ENCODE measurements at regions not wholly inside any gene's neighbourhood (a gene's known extent, or its start where the extent isn't known, plus 50 kb on each side); places are given as distances from the start of the nearest gene placed in this dataset.
A peak's percentile ranks its signal among the peaks of the same experiment; 100 is the strongest.

GRCh38 chr1:65049941-65050713 lies 83.8 kb upstream of the JAK1 start:
- FAIRE-seq (no peak), DNase-seq (ENCODE audit: insufficient read length, low spot score) (no peak)
- TF ChIP-seq CTCF (IDR thresholded peaks at IDR 0.05; ENCODE audit: insufficient read depth, missing control alignments), result no peak

- no peak for TF ChIP-seq CTCF (IDR thresholded peaks at IDR 0.05; ENCODE audit: insufficient read depth, missing control alignments)
- DNase-seq (ENCODE audit: insufficient read length, low spot score), result no peak
- no peak for FAIRE-seq
Observed at GRCh38 chr1:65050735-65051134, 84.4 kb upstream of the JAK1 start.

DNA sequence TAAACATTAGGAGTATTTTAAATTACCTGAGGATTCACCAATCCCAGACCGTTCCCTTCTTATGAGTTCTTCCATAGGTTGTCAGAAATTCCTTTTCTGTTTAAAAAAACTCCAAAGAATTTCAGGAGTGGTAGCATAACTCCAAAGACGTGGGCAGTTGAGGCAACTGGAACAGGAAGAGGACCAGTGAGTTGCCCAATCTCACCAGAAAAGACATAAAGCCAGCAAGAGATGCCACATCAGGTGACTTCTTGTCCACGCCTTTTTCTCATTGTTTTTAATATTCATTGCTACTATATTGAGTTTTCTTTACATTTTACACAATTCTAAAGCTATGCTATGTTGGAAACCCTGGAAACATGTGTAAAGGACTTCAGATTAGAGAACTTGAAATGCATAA lies 88.1 kb upstream of the JAK1 start:
- TF ChIP-seq CTCF (IDR thresholded peaks at IDR 0.05; ENCODE audit: insufficient read depth, missing control alignments), result no peak
- FAIRE-seq (no peak), DNase-seq (ENCODE audit: insufficient read length, low spot score) (no peak)

DNA sequence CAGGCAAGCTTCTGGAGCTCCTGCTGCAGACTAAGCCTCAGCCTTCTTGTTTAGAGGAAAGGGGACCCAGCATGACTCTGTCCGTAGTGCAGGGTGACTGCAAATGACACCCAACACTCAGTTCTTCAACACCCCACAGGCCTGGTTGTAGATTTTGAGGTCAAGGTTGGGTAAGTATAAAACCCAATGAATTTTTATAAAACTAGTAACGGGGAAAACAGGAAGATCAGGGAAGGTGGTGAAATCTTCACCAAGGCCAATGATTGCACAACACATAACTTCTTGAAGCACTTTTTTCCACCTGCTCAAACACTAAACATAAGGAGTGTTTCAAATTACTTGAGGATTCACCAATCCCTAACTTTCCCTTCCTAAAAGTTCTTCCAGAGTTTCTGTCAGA lies 89.4 kb upstream of the JAK1 start:
- TF ChIP-seq CTCF (IDR thresholded peaks at IDR 0.05; ENCODE audit: insufficient read depth, missing control alignments), result no peak
- DNase-seq (ENCODE audit: insufficient read length, low spot score), result no peak
- no peak for FAIRE-seq

- no peak for TF ChIP-seq CTCF (IDR thresholded peaks at IDR 0.05; ENCODE audit: insufficient read depth, missing control alignments)
- FAIRE-seq, result no peak
- no peak for DNase-seq (ENCODE audit: insufficient read length, low spot score)
Observed at GRCh38 chr1:65056234-65056633, 89.9 kb upstream of the JAK1 start.

DNA sequence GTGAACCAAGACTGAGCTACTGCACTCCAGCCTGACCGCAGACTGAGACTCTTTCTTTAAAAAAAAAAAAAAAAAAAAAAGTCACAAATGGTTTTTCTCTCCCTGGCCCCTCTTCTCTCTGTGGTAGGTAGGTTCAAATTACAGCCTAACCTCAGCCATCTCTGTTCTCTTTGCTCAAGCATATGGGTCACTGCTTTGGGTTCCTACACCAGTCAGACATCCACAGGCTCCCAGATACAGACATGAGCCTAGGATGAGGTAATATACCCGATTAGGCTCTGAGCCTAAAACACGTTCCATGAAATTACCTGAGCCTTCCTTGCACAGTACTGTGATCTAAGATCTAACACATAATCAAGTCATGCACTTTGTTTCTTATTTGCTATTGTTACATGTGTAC lies 90.5 kb upstream of the JAK1 start:
- FAIRE-seq (no peak), DNase-seq (ENCODE audit: insufficient read length, low spot score) (no peak)
- no peak for TF ChIP-seq CTCF (IDR thresholded peaks at IDR 0.05; ENCODE audit: insufficient read depth, missing control alignments)

GRCh38 chr1:65059930-65060538 lies 88.0 kb upstream of the AK4 start:
- DNase-seq (ENCODE audit: insufficient read length, low spot score) (no peak), FAIRE-seq (peak; percentile 88)
- TF ChIP-seq CTCF (IDR thresholded peaks at IDR 0.05; ENCODE audit: insufficient read depth, missing control alignments), result peak; percentile 61
